Lower lobe of right lung (tissue), 2 donors: ENCODE measurements at regions not wholly inside any gene's neighbourhood (a gene's known extent, or its start where the extent isn't known, plus 50 kb on each side); places are given as distances from the start of the nearest gene placed in this dataset.

Source experiments
- ATAC-seq, 2 donors: fragments of 200-7000 bp; cut with Tn5 transposase; one replicate each; pipeline ENCODE4 v1.9.1; 2020 to 2022; ENCODE audit warnings: mild to moderate bottlenecking in 2 of 2, moderate library complexity in 2 of 2
- DNase-seq: peaks from one replicate; pipeline ENCODE4 v3.0.0-alpha.2; 2020
- H3K27ac ChIP-seq: fragments of 200-600 bp; one replicate; pipeline ENCODE4 v1.8.0; 2022
- H3K27me3 ChIP-seq: fragments of 200-600 bp; one replicate; pipeline ENCODE4 v1.8.0; 2022; ENCODE audit warnings: low read depth
- H3K36me3 ChIP-seq: fragments of 200-600 bp; one replicate; pipeline ENCODE4 v1.8.0; 2022; ENCODE audit warnings: mild to moderate bottlenecking
- H3K4me1 ChIP-seq: fragments of 200-600 bp; one replicate; pipeline ENCODE4 v1.8.0; 2022
- H3K4me3 ChIP-seq: fragments of 200-600 bp; one replicate; pipeline ENCODE4 v1.8.0; 2022; ENCODE audit warnings: mild to moderate bottlenecking
- H3K9me3 ChIP-seq: fragments of 200-600 bp; one replicate; pipeline ENCODE4 v1.8.0; 2022
- intact Hi-C: fragments of 100-400 bp; cut with DNase I; formaldehyde crosslinking; loops from one replicate; pipeline ENCODE4 v1.11.0; 2022
- TF ChIP-seq, protein P1 (sequence below): fragments of 200-600 bp; IDR thresholded peaks from one replicate; pipeline ENCODE4 v1.8.0; 2022; ENCODE audit warnings: antibody characterized with exemption, mild to moderate bottlenecking
- donor health status: DM: no; HTN: yes; CAD: no; lungs with severe emphysema.

DNA sequence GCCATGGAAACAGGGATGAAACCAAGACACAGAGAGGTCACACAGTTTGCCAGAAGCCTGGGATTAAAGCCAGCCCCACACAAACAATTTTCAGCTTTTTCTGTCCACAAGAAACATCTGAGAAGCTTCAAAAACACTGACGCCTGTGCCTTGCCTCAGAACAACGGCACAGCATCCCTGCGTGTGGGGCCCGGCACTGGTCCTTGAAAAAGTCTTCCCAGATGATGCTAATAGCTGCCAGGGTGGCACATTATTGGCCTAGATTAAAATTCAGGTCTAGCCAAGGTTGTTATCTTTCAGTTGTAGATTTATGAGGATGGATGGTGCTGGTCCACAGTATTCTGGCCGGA, 321.4 kb downstream of the HAPSTR1 start:
- H3K4me3 ChIP-seq, result no peak overlapping the region
- no peaks in the 10 kb centered on the region for H3K27me3 ChIP-seq
- no peaks in the 10 kb centered on the region for H3K36me3 ChIP-seq
- H3K9me3 ChIP-seq, result no peaks in the 10 kb centered on the region
- DNase-seq, result no peak
- intact Hi-C loops, result no loop called here
- no peaks in the 10 kb centered on the region for H3K4me1 ChIP-seq
- H3K27ac ChIP-seq, result no peak overlapping the region
- TF ChIP-seq, protein P1, sequence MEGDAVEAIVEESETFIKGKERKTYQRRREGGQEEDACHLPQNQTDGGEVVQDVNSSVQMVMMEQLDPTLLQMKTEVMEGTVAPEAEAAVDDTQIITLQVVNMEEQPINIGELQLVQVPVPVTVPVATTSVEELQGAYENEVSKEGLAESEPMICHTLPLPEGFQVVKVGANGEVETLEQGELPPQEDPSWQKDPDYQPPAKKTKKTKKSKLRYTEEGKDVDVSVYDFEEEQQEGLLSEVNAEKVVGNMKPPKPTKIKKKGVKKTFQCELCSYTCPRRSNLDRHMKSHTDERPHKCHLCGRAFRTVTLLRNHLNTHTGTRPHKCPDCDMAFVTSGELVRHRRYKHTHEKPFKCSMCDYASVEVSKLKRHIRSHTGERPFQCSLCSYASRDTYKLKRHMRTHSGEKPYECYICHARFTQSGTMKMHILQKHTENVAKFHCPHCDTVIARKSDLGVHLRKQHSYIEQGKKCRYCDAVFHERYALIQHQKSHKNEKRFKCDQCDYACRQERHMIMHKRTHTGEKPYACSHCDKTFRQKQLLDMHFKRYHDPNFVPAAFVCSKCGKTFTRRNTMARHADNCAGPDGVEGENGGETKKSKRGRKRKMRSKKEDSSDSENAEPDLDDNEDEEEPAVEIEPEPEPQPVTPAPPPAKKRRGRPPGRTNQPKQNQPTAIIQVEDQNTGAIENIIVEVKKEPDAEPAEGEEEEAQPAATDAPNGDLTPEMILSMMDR, result no peak
- ATAC-seq, result no peak

DNA sequence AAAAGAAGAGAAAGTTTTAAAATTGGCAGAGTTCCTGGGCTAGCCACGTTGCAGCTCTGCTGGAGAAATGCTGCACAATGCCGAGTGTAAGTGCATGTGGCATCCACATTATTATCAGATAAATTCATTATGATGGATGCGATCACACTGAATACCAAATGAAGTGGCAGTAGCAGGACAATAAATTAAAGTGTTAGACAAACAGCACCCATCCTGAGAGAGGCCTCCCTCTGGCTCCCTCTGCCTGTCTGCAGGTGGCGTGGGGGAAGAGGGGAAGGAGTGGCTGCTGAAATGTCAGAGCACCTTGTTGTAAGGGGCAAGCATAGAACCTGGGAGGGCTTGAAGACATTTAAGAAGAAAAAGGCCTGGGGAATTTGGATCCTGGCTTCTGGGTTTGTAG, 324.1 kb downstream of the HAPSTR1 start:
- no peak overlapping the region for H3K4me3 ChIP-seq
- DNase-seq, result no peak
- intact Hi-C loops, result no loop called here
- no peak for ATAC-seq
- H3K27ac ChIP-seq, result no peak overlapping the region
- no peaks in the 10 kb centered on the region for H3K27me3 ChIP-seq
- no peaks in the 10 kb centered on the region for H3K9me3 ChIP-seq
- no peaks in the 10 kb centered on the region for H3K4me1 ChIP-seq
- H3K36me3 ChIP-seq, result no peaks in the 10 kb centered on the region
- TF ChIP-seq, protein P1, result no peak

DNA sequence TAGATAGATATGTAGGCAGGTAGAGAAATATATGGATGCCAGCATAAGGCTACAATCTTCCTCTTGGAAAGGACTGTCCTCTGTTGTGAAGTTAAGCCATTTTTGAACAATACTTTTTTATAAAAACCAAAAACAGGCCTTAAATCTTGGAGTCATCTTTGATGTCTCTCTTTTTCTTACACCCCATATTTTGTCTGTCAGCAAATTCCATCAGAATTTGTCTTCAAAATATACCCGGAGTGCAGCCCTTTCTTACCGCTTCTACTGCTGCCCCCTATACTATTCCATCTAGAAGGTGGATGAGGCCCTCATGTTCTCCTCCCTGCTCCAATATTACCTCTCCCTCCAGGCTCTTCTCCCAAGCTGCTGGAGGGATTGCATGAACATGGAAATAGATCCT, 326.5 kb downstream of the HAPSTR1 start:
- Histone ChIP-seq H3K27me3 (no peaks in the 10 kb centered on the region), H3K4me1 (no peaks in the 10 kb centered on the region), H3K9me3 (no peaks in the 10 kb centered on the region), H3K36me3 (no peaks in the 10 kb centered on the region), H3K27ac (no peak overlapping the region), H3K4me3 (no peak overlapping the region)
- TF ChIP-seq, protein P1, result no peak
- no peak for DNase-seq
- ATAC-seq, result no peak
- intact Hi-C loops, result no loop called here

DNA sequence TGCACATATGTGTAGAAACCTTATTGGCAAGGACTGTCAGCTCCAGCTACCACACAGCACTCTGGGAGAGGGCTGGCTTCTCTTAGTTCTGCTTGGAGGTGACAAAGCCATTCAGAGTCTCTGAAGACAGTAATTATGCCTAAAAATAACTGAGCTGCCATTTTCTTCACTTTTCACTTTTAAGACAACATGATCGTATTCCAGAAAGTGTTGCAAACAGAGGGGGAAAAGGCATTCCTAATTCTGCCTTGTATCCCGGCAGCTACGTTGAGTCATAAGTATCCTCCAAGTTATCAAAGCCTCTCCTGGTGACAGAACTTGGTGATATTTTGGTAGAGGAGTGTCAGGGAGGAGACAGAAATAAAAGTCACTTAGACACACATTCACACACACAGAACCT, 327.7 kb downstream of the HAPSTR1 start:
- ATAC-seq (no peak), DNase-seq (no peak)
- Histone ChIP-seq H3K27ac (no peak overlapping the region), H3K9me3 (no peaks in the 10 kb centered on the region), H3K36me3 (no peaks in the 10 kb centered on the region), H3K4me1 (no peaks in the 10 kb centered on the region), H3K27me3 (no peaks in the 10 kb centered on the region), H3K4me3 (no peak overlapping the region)
- intact Hi-C loops, result no loop called here
- TF ChIP-seq, protein P1, result no peak

DNA sequence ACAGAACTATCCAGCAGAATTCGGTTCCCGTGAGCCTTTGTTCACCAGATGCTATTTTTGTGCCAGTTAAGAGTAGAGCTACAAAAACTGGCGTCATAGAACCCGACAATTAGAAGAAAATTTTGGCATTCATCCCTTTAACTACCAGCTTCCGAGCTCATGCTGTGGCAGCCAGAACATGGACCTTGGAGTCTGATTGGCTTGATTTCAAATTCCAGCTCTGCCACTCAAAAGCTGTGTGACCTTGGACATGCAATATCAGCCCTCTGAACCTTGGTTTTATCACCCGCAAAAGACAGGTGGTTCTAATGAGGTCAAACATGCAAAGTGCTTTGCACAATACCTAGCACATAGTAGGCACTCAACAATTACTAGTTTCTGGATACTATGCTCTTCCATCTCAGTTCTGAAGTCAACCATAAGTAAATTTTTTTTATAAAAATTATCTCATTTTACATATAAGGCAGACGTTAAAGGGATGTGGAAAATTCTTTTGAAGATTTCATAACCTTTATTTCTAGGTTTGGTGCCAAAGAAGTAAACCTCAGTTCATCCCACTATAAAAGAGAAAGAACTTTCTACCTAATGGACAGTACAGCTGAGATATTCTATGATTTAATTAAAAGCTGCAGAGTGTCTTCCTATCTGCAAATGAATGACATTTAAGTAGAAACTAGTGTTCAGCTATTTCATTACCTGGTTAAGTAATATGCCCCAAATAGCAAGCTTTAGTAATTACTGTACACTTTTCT, 331.5 kb downstream of the HAPSTR1 start:
- intact Hi-C loops, result no loop called here
- Histone ChIP-seq H3K4me1 (no peaks in the 10 kb centered on the region), H3K36me3 (no peaks in the 10 kb centered on the region), H3K27me3 (no peaks in the 10 kb centered on the region), H3K27ac (no peak overlapping the region), H3K9me3 (no peaks in the 10 kb centered on the region), H3K4me3 (no peak overlapping the region)
- TF ChIP-seq, protein P1, result no peak
- DNase-seq (no peak), ATAC-seq (no peak)
